NCI-H1105 treated with DMSO at 0.1 percent for 48 hours (cell line): ENCODE measurements at regions not wholly inside any gene's neighbourhood (a gene's known extent, or its start where the extent isn't known, plus 50 kb on each side); places are given as distances from the start of the nearest gene placed in this dataset.

Source experiments
- DNase-seq: peaks from one replicate; lab custom pipeline; 2025; lab: John Stamatoyannopoulos, UW

GRCh38 chr6:114785235-114786127 lies 442.7 kb upstream of the HS3ST5 start:
- DNase-seq: no peak

GRCh38 chr6:114783783-114784182 lies 441.0 kb upstream of the HS3ST5 start:
- no peak for DNase-seq

GRCh38 chr6:114783083-114783482 lies 440.3 kb upstream of the HS3ST5 start:
- DNase-seq: no peak

- DNase-seq: peak; percentile 29
These were observed 422.0 kb upstream of the HS3ST5 start for GRCh38 chr6:114764866-114765265.

GRCh38 chr6:114762145-114762544 lies 419.3 kb upstream of the HS3ST5 start:
- no peak for DNase-seq

- DNase-seq: peak; percentile 50
These were observed 405.3 kb upstream of the HS3ST5 start for GRCh38 chr6:114747995-114748625.

- no peak for DNase-seq
These were observed 397.7 kb upstream of the HS3ST5 start for GRCh38 chr6:114740547-114740946.

- peak; percentile 62 for DNase-seq
These were observed 396.8 kb upstream of the HS3ST5 start for GRCh38 chr6:114739656-114740055.

- DNase-seq: no peak
These were observed 392.4 kb upstream of the HS3ST5 start for GRCh38 chr6:114735025-114735735.

GRCh38 chr6:114733596-114733995 lies 390.8 kb upstream of the HS3ST5 start:
- DNase-seq: no peak

- no peak for DNase-seq
These were observed 376.0 kb upstream of the HS3ST5 start for GRCh38 chr6:114718716-114719270.

GRCh38 chr6:114718186-114718585 lies 375.4 kb upstream of the HS3ST5 start:
- DNase-seq: no peak

- DNase-seq: no peak
These were observed 372.1 kb upstream of the HS3ST5 start for GRCh38 chr6:114714836-114715507.

- no peak for DNase-seq
These were observed 370.9 kb upstream of the HS3ST5 start for GRCh38 chr6:114713690-114714089.

- peak; percentile 20 for DNase-seq
These were observed 369.4 kb upstream of the HS3ST5 start for GRCh38 chr6:114712129-114712662.

GRCh38 chr6:114707081-114707620 lies 364.3 kb upstream of the HS3ST5 start:
- peak; percentile 95 for DNase-seq

GRCh38 chr6:114690625-114691024 lies 347.8 kb upstream of the HS3ST5 start:
- no peak for DNase-seq

- no peak for DNase-seq
These were observed 316.7 kb upstream of the HS3ST5 start for GRCh38 chr6:114659513-114659912.

GRCh38 chr6:114651611-114652010 lies 308.8 kb upstream of the HS3ST5 start:
- no peak for DNase-seq

- no peak for DNase-seq
These were observed 308.1 kb upstream of the HS3ST5 start for GRCh38 chr6:114650891-114651290.

GRCh38 chr6:114649298-114649697 lies 306.5 kb upstream of the HS3ST5 start:
- DNase-seq: no peak
